HT1080 (cell line): ENCODE measurements at regions not wholly inside any gene's neighbourhood (a gene's known extent, or its start where the extent isn't known, plus 50 kb on each side); places are given as distances from the start of the nearest gene placed in this dataset.

Source experiments
- DNase-seq: peaks from one replicate; pipeline ENCODE4 v3.0.0-alpha.2; 2015; ENCODE audit warnings: low read depth

GRCh38 chr7:131203291-131203976 is 124.2 kb upstream of the MKLN1 start:
- DNase-seq: no peak

- DNase-seq: no peak
These were observed 118.9 kb upstream of the MKLN1 start for GRCh38 chr7:131208777-131209176.

- no peak for DNase-seq
These were observed 117.1 kb upstream of the MKLN1 start for GRCh38 chr7:131210618-131211017.

- no peak for DNase-seq
These were observed 116.2 kb upstream of the MKLN1 start for GRCh38 chr7:131211500-131211899.

- DNase-seq: no peak
These were observed 115.6 kb upstream of the MKLN1 start for GRCh38 chr7:131212114-131212513.

- DNase-seq: no peak
These were observed 108.9 kb upstream of the MKLN1 start for GRCh38 chr7:131218727-131219128.

GRCh38 chr7:131219312-131220041 is 108.2 kb upstream of the MKLN1 start:
- no peak for DNase-seq

- no peak for DNase-seq
These were observed 106.6 kb upstream of the MKLN1 start for GRCh38 chr7:131221061-131221460.

GRCh38 chr7:131222171-131222570 is 105.5 kb upstream of the MKLN1 start:
- no peak for DNase-seq

GRCh38 chr7:131223151-131223550 is 104.5 kb upstream of the MKLN1 start:
- DNase-seq: no peak

GRCh38 chr7:131224996-131225395 is 102.7 kb upstream of the MKLN1 start:
- no peak for DNase-seq

GRCh38 chr7:131225619-131226513 is 101.8 kb upstream of the MKLN1 start:
- peak; percentile 29 for DNase-seq

- DNase-seq: no peak
These were observed 101.2 kb upstream of the MKLN1 start for GRCh38 chr7:131226514-131226865.

- DNase-seq: peak; percentile 63
These were observed 96.1 kb upstream of the MKLN1 start for GRCh38 chr7:131231381-131232220.

- DNase-seq: no peak
These were observed 94.9 kb upstream of the MKLN1 start for GRCh38 chr7:131232768-131233167.

GRCh38 chr7:131233193-131233592 is 94.5 kb upstream of the MKLN1 start:
- no peak for DNase-seq

- no peak for DNase-seq
These were observed 92.8 kb upstream of the MKLN1 start for GRCh38 chr7:131234719-131235488.

- DNase-seq: peak; percentile 99
These were observed 92.0 kb upstream of the MKLN1 start for GRCh38 chr7:131235489-131236317.

- DNase-seq: no peak
These were observed 91.4 kb upstream of the MKLN1 start for GRCh38 chr7:131236318-131236672.
